Tibial artery (tissue), 4 donors: ENCODE measurements at regions not wholly inside any gene's neighbourhood (a gene's known extent, or its start where the extent isn't known, plus 50 kb on each side); places are given as distances from the start of the nearest gene placed in this dataset.

Experiments
- DNase-seq, 2 donors: peaks; one replicate each; pipeline ENCODE4 v3.0.0-alpha.2; 2019
- H3K27ac ChIP-seq, 2 donors: fragments of 200-600 bp; sonication (generic) in 1 of 2; 1 replicate in 1 of 2; 2 replicates in 1 of 2; pipeline ENCODE4 v1.5.1; 2018 to 2019; ENCODE audit warnings: mild to moderate bottlenecking in 1 of 2
- H3K27me3 ChIP-seq, 2 donors: fragments of 200-600 bp; sonication (generic) in 1 of 2; one replicate each; pipeline versions ENCODE4 v1.5.1 to v1.6.0; 2016 to 2019
- H3K36me3 ChIP-seq, 3 donors: fragments of 200-600 bp; sonication (generic) in 2 of 3; one replicate each; pipeline ENCODE4 v1.5.1; 2016 to 2019; ENCODE audit warnings: mild to moderate bottlenecking in 2 of 3
- H3K4me1 ChIP-seq, 4 donors: fragments of 200-600 bp; sonication (generic) in 2 of 4; 1 replicate in 3 of 4; 2 replicates in 1 of 4; pipeline ENCODE4 v1.5.1; 2016 to 2019
- H3K4me3 ChIP-seq, 2 donors: fragments of 200-600 bp; sonication (generic) in 1 of 2; 1 replicate in 1 of 2; 2 replicates in 1 of 2; pipeline ENCODE4 v1.5.1; 2018 to 2019; ENCODE audit warnings: mild to moderate bottlenecking in 2 of 2
- H3K9me3 ChIP-seq, 3 donors: fragments of 200-600 bp; sonication (generic) in 1 of 3; one replicate each; pipeline ENCODE4 v1.5.1; 2016 to 2019
- intact Hi-C: fragments of 100-400 bp; cut with DNase I; formaldehyde crosslinking; loops from one replicate; pipeline ENCODE4 v1.15.0; 2023; ENCODE audit warnings: low total_unique reads
- TF ChIP-seq, protein P1 (sequence below), 2 experiments: fragments of 200-600 bp in 1 of 2; fragments of 450-650 bp in 1 of 2; IDR thresholded peaks; one replicate each; pipeline ENCODE4 v1.5.1; 2017 to 2019; ENCODE audit warnings: antibody characterized with exemption in 2 of 2, mild to moderate bottlenecking in 1 of 2, moderate library complexity in 1 of 2

DNA sequence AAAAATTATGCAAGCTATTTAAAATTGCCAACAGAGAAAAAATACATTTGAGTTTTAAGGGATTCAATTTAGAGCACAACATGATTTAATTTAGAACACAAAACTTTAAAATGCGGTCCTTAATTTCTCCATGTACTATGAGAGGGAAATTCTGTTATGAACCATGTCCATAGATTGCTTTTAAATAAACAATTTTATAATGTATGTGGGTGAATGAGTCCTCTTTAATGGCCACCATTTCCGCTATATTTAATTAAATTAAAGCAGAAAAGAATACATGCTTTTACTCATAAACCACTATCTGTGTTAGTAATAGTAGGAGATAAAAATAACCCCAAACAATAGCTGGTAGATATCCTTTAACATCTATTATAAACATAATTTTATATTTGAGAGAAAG lies 914.6 kb downstream of the LTN1 start:
- intact Hi-C loops: no loop called here
- Histone ChIP-seq H3K27ac (no peak overlapping the region), H3K9me3 (no peaks in the 10 kb centered on the region), H3K4me3 (no peak overlapping the region), H3K4me1 (no peaks in the 10 kb centered on the region), H3K27me3 (no peaks in the 10 kb centered on the region), H3K36me3 (no peaks in the 10 kb centered on the region)
- TF ChIP-seq, protein P1, sequence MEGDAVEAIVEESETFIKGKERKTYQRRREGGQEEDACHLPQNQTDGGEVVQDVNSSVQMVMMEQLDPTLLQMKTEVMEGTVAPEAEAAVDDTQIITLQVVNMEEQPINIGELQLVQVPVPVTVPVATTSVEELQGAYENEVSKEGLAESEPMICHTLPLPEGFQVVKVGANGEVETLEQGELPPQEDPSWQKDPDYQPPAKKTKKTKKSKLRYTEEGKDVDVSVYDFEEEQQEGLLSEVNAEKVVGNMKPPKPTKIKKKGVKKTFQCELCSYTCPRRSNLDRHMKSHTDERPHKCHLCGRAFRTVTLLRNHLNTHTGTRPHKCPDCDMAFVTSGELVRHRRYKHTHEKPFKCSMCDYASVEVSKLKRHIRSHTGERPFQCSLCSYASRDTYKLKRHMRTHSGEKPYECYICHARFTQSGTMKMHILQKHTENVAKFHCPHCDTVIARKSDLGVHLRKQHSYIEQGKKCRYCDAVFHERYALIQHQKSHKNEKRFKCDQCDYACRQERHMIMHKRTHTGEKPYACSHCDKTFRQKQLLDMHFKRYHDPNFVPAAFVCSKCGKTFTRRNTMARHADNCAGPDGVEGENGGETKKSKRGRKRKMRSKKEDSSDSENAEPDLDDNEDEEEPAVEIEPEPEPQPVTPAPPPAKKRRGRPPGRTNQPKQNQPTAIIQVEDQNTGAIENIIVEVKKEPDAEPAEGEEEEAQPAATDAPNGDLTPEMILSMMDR (IDR thresholded peaks at IDR 0.05): no peak
- DNase-seq: no peak

DNA sequence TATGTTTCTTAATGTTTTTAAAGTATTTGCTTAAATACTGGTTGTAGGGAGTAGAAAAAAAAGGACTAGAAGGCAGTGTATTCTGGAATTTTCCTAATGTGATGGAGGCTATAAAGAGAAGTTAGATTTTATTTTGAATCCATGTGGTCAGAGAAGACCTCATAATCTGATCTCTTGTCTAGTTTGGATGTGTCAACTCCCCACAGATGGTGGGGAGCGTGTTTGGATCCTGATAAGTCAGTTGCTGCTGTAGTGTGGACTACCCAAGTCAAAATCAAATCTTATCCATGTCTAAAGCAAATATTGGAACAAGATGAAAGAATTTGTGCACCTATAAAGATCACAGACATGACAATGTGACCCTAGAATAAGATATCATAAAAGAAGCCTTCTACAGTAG lies 918.0 kb downstream of the LTN1 start:
- H3K9me3 ChIP-seq: no peaks in the 10 kb centered on the region
- TF ChIP-seq, protein P1 (IDR thresholded peaks at IDR 0.05): no peak

DNA sequence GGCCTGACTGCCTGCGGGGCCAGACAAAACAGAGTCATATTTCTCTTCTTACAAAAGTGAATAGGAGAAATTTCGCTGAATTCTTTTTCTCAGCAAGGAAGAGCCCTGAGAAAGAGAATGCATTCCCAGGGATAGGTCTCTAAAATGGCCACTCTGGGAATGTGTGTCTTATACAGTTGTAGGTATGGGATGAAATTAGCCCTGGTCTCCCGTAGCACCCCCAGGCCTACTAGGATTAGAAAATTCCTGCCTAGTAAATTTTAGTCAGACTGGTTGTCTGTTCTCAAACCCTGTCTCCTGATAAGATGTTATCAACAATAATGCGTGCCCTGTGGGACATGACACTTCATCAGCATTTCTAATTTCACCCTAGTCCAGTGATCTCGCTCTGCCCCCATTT lies 920.1 kb downstream of the LTN1 start:
- TF ChIP-seq, protein P1 (IDR thresholded peaks at IDR 0.05): no peak
- intact Hi-C loops: no loop called here
- H3K9me3 ChIP-seq: no peaks in the 10 kb centered on the region
- H3K4me1 ChIP-seq: no peaks in the 10 kb centered on the region
- no peak overlapping the region for H3K27ac ChIP-seq
- no peaks in the 10 kb centered on the region for H3K36me3 ChIP-seq
- DNase-seq: no peak
- H3K27me3 ChIP-seq: no peaks in the 10 kb centered on the region
- H3K4me3 ChIP-seq: no peak overlapping the region

More for the DNA sequence above, 918.0 kb downstream of the LTN1 start:
- Histone ChIP-seq H3K4me1 (no peaks in the 10 kb centered on the region), H3K36me3 (no peaks in the 10 kb centered on the region), H3K4me3 (no peak overlapping the region), H3K27me3 (no peaks in the 10 kb centered on the region), H3K27ac (no peak overlapping the region)
- no peak for DNase-seq
- intact Hi-C loops: no loop called here

DNA sequence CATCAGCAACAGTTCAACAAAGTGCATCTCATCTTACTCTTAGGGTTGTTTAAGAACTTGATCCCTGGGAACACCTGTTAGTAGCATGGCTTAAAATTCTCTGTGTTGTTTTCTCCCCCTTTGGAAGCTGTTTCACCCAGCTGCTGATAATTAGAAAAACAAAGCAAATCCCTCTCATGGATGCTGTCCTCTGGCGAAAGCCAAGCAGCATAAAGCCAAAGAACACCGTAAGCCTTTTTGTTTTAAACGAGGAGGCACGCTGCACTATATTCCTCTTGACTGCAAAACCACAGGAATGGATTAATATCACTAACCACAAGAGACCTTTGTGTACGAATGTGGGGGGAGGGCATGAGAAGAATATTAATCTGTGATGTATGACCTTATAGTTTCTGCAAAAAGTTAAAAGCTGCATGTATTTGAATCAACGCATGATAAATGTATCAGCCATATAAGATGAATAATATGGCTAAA lies 923.2 kb downstream of the LTN1 start:
- Histone ChIP-seq H3K27me3 (no peaks in the 10 kb centered on the region), H3K9me3 (no peaks in the 10 kb centered on the region), H3K27ac (no peak overlapping the region), H3K4me3 (no peak overlapping the region), H3K36me3 (no peaks in the 10 kb centered on the region), H3K4me1 (no peaks in the 10 kb centered on the region)
- intact Hi-C loops: no loop called here
- no peak for DNase-seq
- TF ChIP-seq, protein P1 (IDR thresholded peaks at IDR 0.05): no peak

DNA sequence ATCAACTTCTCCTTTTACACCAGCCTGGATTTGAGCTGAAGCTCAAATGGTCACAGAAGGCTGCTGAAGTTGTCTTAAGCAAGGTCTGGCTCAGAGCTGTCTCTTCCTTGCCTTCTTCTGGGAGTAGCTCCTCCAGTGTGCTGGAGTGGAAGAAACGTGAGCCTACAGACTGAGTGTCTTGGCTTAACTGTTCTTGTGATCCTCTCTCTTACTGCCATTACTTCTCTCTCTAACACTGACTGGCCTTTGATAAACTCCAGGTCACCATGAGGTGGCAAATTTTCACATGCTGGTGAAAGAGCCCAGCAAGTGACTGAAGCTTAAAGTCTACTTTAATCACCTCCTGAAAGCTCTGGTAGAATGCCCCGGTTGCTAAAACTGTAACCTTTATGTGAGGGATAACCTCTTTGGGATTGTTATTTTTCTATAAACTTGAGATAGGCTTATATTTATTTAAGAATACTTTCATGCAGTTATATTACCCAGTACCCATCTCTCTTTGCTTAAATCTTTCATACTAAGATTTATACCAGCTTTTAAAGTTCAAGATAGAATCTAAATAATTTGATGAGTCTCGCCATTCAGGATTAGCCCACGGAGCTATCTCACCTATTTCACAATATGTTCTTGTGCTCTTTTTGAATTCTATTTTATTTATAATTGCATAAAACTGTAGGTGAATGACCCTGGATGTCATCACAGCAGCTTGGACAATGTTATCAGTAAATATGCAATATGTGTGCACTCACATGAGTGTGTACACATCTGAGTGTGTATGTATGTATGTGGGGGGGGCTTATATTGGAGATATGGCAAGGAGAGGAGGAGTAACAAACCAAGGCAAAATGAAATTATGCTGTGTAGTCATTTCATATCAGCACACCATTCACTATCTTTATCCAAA lies 924.0 kb downstream of the LTN1 start:
- Histone ChIP-seq H3K27me3 (no peaks in the 10 kb centered on the region), H3K9me3 (no peaks in the 10 kb centered on the region), H3K36me3 (no peaks in the 10 kb centered on the region), H3K4me3 (no peak overlapping the region), H3K4me1 (no peaks in the 10 kb centered on the region), H3K27ac (no peak overlapping the region)
- TF ChIP-seq, protein P1 (IDR thresholded peaks at IDR 0.05): no peak
- intact Hi-C loops: no loop called here
- DNase-seq: no peak
